Ovary (tissue), 3 donors: ENCODE measurements at regions not wholly inside any gene's neighbourhood (a gene's known extent, or its start where the extent isn't known, plus 50 kb on each side); places are given as distances from the start of the nearest gene placed in this dataset.

ENCODE experiments used
- EP300 ChIP-seq: sonication (generic); formaldehyde crosslinking; IDR thresholded peaks from one replicate; pipeline ENCODE4 v1.6.1; 2017; ENCODE audit warnings: antibody characterized with exemption
- POLR2A ChIP-seq: fragments of 450-650 bp; IDR thresholded peaks from one replicate; pipeline ENCODE4 v1.6.1; 2017; ENCODE audit warnings: antibody characterized with exemption, mild to moderate bottlenecking, moderate library complexity
- TF ChIP-seq, protein P1 (sequence below), 3 donors: fragments of 450-650 bp in 2 of 3; fragments of 200-600 bp in 1 of 3; IDR thresholded peaks; one replicate each; pipeline versions ENCODE4 v1.5.1 to v1.8.0; 2016 to 2022; ENCODE audit warnings: antibody characterized with exemption in 3 of 3, mild to moderate bottlenecking in 1 of 3
- donor health status: DM: no; HTN: no; CAD: no.

DNA sequence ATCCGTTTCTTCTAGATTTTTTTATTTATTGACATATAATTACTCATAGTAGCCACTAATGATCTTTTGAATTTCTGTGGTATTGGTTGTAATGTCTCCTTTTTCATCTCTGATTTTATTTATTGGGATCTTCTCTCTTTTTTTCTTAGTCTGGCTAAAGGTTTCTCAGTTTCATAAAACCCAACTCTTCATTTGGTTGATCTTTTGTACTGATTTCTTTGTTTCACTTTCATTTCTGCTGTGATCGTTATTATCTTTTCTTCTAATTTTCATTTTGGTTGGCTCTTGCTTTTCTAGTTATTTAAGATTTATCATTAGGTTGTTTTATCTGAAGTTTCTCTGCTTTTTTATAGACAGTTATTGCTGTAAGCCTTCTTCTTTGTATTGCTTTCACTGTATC, 463.6 kb upstream of the CRIM1 start:
- TF ChIP-seq, protein P1, sequence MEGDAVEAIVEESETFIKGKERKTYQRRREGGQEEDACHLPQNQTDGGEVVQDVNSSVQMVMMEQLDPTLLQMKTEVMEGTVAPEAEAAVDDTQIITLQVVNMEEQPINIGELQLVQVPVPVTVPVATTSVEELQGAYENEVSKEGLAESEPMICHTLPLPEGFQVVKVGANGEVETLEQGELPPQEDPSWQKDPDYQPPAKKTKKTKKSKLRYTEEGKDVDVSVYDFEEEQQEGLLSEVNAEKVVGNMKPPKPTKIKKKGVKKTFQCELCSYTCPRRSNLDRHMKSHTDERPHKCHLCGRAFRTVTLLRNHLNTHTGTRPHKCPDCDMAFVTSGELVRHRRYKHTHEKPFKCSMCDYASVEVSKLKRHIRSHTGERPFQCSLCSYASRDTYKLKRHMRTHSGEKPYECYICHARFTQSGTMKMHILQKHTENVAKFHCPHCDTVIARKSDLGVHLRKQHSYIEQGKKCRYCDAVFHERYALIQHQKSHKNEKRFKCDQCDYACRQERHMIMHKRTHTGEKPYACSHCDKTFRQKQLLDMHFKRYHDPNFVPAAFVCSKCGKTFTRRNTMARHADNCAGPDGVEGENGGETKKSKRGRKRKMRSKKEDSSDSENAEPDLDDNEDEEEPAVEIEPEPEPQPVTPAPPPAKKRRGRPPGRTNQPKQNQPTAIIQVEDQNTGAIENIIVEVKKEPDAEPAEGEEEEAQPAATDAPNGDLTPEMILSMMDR (IDR thresholded peaks at IDR 0.05) = no peak
- TF ChIP-seq POLR2A (no peak), EP300 (no peak)
